Naive thymus-derived CD4-positive, alpha-beta T cell (primary cell): ENCODE measurements at regions not wholly inside any gene's neighbourhood (a gene's known extent, or its start where the extent isn't known, plus 50 kb on each side); places are given as distances from the start of the nearest gene placed in this dataset.

Source experiments
- ATAC-seq: fragments of 150-1000 bp; cut with Tn5 transposase; 2 replicates; pipeline ENCODE4 v1.10.0; 2021; ENCODE audit warnings: mild to moderate bottlenecking, moderate library complexity
- CTCF ChIA-PET: fragments of 350-600 bp; sonication (Branson Sonifier 250); formaldehyde crosslinking; loops from one replicate; lab custom pipeline; 2021; ENCODE audit warnings: antibody characterized with exemption; lab: Charles Lee
- POLR2A ChIA-PET: fragments of 350-600 bp; sonication (Branson Sonifier 250); formaldehyde crosslinking; loops from one replicate; lab custom pipeline; 2021; ENCODE audit warnings: antibody characterized with exemption, inconsistent platforms; lab: Charles Lee
- DNase-seq, 9 donors: peaks; one replicate each; pipeline versions ENCODE4 v3.0.0 to v3.0.0-alpha.2; 2020 to 2022; ENCODE audit warnings: mixed read lengths in 1 of 9
- H3K27ac ChIP-seq: one replicate; pipeline ENCODE4 v1.7.0; 2013; ENCODE audit warnings: mild to moderate bottlenecking, low read depth, low read length, moderate library complexity
- H3K27me3 ChIP-seq, 2 donors: one replicate each; pipeline ENCODE4 v1.7.0; 2013; ENCODE audit warnings: low read length in 2 of 2, mild to moderate bottlenecking in 2 of 2, moderate library complexity in 2 of 2; ENCODE audit not compliant: control insufficient read depth in 2 of 2, insufficient read depth in 2 of 2
- H3K36me3 ChIP-seq, 3 experiments: 1 replicate in 2 of 3; 2 replicates in 1 of 3; pipeline ENCODE4 v1.7.0; 2013; ENCODE audit warnings: low read length in 3 of 3, mild to moderate bottlenecking in 3 of 3, moderate library complexity in 1 of 3; ENCODE audit not compliant: insufficient read depth in 3 of 3, control insufficient read depth in 2 of 3
- H3K4me1 ChIP-seq, 2 donors: one replicate each; pipeline ENCODE4 v1.7.0; 2013; ENCODE audit warnings: low read length in 2 of 2, mild to moderate bottlenecking in 2 of 2, moderate library complexity in 1 of 2; ENCODE audit not compliant: control insufficient read depth in 2 of 2, insufficient read depth in 2 of 2
- H3K4me3 ChIP-seq: 2 replicates; pipeline ENCODE4 v1.7.0; 2013; ENCODE audit warnings: mild to moderate bottlenecking, low read length
- H3K9me3 ChIP-seq, 3 experiments: 1 replicate in 2 of 3; 2 replicates in 1 of 3; pipeline ENCODE4 v1.7.0; 2013; ENCODE audit warnings: low read length in 3 of 3; ENCODE audit not compliant: control insufficient read depth in 2 of 3
- H3K27ac Mint-ChIP-seq, 9 donors: one replicate each; pipeline ENCODE4 v1.8.0; 2020 to 2022; ENCODE audit warnings: mixed read lengths in 9 of 9, mild to moderate bottlenecking in 8 of 9, moderate library complexity in 5 of 9, inconsistent platforms in 2 of 9
- H3K27me3 Mint-ChIP-seq, 5 donors: one replicate each; pipeline ENCODE4 v1.8.0; 2021 to 2022; ENCODE audit warnings: mixed read lengths in 5 of 5, mild to moderate bottlenecking in 1 of 5
- H3K36me3 Mint-ChIP-seq, 5 donors: one replicate each; pipeline ENCODE4 v1.8.0; 2020 to 2022; ENCODE audit warnings: mixed read lengths in 5 of 5, mild to moderate bottlenecking in 3 of 5, inconsistent platforms in 1 of 5
- H3K4me1 Mint-ChIP-seq, 7 donors: one replicate each; pipeline ENCODE4 v1.8.0; 2020 to 2022; ENCODE audit warnings: mixed read lengths in 7 of 7, mild to moderate bottlenecking in 3 of 7, inconsistent platforms in 1 of 7
- H3K4me3 Mint-ChIP-seq, 10 donors: one replicate each; pipeline ENCODE4 v1.8.0; 2020 to 2022; ENCODE audit warnings: mild to moderate bottlenecking in 10 of 10, mixed read lengths in 10 of 10, moderate library complexity in 6 of 10, inconsistent platforms in 2 of 10
- H3K9me3 Mint-ChIP-seq, 11 donors: one replicate each; pipeline ENCODE4 v1.8.0; 2020 to 2022; ENCODE audit warnings: mixed read lengths in 11 of 11, mild to moderate bottlenecking in 4 of 11, inconsistent platforms in 1 of 11, moderate library complexity in 1 of 11
- intact Hi-C, 2 donors: fragments of 100-400 bp; cut with micrococcal nuclease; formaldehyde crosslinking; loops; one replicate each; pipeline ENCODE4 v1.15.1; 2023

DNA sequence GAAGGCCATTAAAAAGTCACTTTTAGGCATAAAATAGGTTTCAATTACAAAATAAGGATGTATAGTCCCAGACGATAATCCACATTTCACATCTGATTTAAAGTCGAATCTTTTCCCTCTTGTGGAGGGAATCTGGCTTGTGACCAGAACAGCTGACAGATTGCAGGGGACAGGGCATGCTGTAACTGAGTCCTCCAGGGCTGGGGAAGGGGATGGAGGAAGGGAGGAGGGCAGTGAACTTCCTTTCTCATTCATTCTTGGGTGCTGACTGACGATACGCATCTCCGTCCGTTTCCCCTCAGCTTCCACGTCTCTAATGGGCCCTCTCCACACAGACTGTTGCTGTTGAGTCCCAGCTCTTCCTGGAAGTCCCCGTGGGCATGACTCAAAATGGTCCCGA, 108.1 kb upstream of the CSF3R start:
- CTCF ChIA-PET, result no interaction called here
- Histone ChIP-seq H3K4me1 (no peaks in the 10 kb centered on the region), H3K9me3 (no peaks in the 10 kb centered on the region), H3K27me3 (no peaks in the 10 kb centered on the region), H3K27ac (no peak overlapping the region), H3K36me3 (no peaks in the 10 kb centered on the region), H3K4me3 (no peak overlapping the region)
- intact Hi-C loops, result no loop called here
- Mint-ChIP-seq H3K27me3 (peaks cover 27 to 70% (median 45%) of the 10 kb centered on the region in 5 donors), H3K27ac (peak overlapping the region in 1 of 9 donors; percentile 76), H3K36me3 (no peaks in the 10 kb centered on the region), H3K4me3 (peak overlapping the region in 1 of 10 donors; percentile 24), H3K9me3 (no peaks in the 10 kb centered on the region), H3K4me1 (peaks cover 0 to 5% (median 0%) of the 10 kb centered on the region in 7 donors)
- DNase-seq (no peak), ATAC-seq (no peak)
- POLR2A ChIA-PET, result no interaction called here

DNA sequence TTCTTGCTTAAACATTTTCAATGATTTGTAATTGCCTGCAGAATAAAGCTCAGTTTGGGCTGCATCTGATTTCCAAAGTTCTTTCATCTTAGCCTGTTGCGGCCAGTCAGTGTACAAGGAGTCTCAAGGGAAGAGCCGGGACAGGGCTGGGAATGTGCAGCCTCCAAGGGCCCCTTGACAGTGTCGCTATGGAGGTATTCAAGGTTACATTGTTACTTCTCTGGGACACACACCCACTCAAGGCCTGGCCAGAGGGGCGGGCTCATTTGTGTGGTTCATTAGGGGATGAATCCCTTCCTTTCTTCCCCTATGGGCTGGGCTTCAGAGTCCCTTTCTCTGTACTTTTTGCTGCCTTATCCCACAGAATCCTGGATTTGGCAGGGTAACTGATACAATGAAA, 107.6 kb upstream of the CSF3R start:
- peaks cover 29 to 68% (median 43%) of the 10 kb centered on the region in 5 donors for H3K27me3 Mint-ChIP-seq
- intact Hi-C loops, result no loop called here

DNA sequence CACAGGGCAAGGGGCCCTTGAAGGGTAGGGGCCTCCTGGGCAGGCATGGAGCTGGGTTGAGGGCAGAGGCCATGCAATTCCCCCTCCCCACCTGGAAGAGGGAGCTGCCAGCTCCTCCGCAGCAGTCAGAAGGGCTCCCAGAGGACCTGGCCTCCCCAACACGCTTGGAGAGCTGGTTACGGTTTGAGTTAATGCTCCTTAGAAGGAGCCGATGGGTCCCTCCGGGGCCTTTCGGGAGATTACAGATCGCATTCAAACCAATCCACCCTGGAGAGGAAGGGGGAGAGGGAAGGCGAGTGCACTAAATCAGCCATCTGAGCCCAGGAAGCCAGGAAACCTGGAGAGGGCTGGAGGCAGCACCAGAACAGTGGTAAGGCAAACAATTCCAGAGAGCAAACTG, 106.3 kb upstream of the CSF3R start:
- Mint-ChIP-seq H3K36me3 (no peaks in the 10 kb centered on the region), H3K9me3 (no peaks in the 10 kb centered on the region), H3K27me3 (peaks cover 34 to 71% (median 40%) of the 10 kb centered on the region in 5 donors), H3K4me3 (no peak overlapping the region), H3K4me1 (peaks cover 0 to 5% (median 0%) of the 10 kb centered on the region in 7 donors), H3K27ac (no peak overlapping the region)
- CTCF ChIA-PET, result no interaction called here
- intact Hi-C loops, result no loop called here
- POLR2A ChIA-PET, result no interaction called here
- H3K4me3 ChIP-seq, result no peak overlapping the region
- no peaks in the 10 kb centered on the region for H3K9me3 ChIP-seq
- ATAC-seq (no peak), DNase-seq (no peak)
- H3K27me3 ChIP-seq, result no peaks in the 10 kb centered on the region
- no peak overlapping the region for H3K27ac ChIP-seq
- H3K4me1 ChIP-seq, result no peaks in the 10 kb centered on the region
- no peaks in the 10 kb centered on the region for H3K36me3 ChIP-seq

More for the DNA sequence above, 107.6 kb upstream of the CSF3R start:
- Mint-ChIP-seq H3K36me3 (no peaks in the 10 kb centered on the region), H3K27ac (no peak overlapping the region), H3K4me1 (peaks cover 0 to 5% (median 0%) of the 10 kb centered on the region in 7 donors), H3K4me3 (no peak overlapping the region), H3K9me3 (no peaks in the 10 kb centered on the region)
- Histone ChIP-seq H3K4me1 (no peaks in the 10 kb centered on the region), H3K27ac (no peak overlapping the region), H3K9me3 (no peaks in the 10 kb centered on the region), H3K36me3 (no peaks in the 10 kb centered on the region), H3K4me3 (no peak overlapping the region), H3K27me3 (no peaks in the 10 kb centered on the region)
- DNase-seq (no peak), ATAC-seq (no peak)
- CTCF ChIA-PET, result no interaction called here
- POLR2A ChIA-PET, result no interaction called here

DNA sequence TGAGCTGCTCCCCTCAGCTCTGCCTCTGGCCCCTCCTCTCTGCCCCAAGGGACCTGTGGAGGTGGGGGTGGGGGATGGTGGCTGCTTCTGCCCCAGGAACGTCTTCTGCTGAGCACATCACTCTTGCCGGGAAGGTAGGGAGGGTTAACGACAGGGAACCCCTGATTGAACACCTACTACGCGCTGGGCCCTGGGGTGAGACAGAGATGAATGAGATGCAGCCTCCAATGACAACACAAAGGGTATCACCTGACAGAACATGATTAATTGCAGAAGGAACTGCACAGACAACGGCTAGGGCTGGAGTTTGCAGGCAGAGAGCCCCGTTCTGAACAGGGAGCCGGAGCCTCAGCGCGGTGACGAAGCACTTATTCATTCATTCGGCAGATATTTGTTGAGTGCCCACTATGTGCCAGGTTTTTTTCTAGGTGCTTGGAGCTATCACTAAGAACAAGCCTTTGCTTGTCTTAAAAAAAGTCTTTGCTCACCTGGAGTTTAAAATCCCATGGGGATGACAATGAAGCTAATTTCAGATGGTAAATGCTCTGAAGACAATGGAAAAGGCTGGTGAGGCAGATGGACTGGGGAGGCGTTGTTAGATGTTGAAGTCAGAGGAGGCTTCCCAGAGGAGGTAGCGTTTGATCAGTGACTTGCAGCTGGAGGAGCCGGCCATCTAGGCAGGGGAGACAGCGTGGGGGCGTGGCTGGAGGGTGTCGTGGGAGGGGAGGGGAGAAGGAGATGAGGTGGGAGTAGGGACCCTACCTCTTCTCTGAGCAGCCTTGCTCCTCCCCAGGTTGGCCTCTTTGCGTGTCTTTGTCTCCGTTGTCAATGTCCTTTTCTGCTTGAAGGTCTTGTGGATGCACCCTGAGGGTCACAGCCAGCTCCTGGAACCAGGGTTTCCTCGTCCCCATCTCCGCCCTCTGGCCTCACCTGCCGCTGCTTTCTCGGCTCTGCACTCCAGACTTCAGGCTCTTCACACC, 103.1 kb upstream of the CSF3R start:
- no peak for ATAC-seq
- no peak for DNase-seq
- Histone ChIP-seq H3K27ac (no peak overlapping the region), H3K36me3 (no peaks in the 10 kb centered on the region), H3K4me1 (no peaks in the 10 kb centered on the region), H3K27me3 (no peaks in the 10 kb centered on the region), H3K9me3 (no peaks in the 10 kb centered on the region), H3K4me3 (no peak overlapping the region)
- POLR2A ChIA-PET, result no interaction called here
- intact Hi-C loops, result no loop called here
- Mint-ChIP-seq H3K36me3 (no peaks in the 10 kb centered on the region), H3K9me3 (no peaks in the 10 kb centered on the region), H3K4me3 (no peak overlapping the region), H3K4me1 (peaks cover 0 to 5% (median 0%) of the 10 kb centered on the region in 7 donors), H3K27me3 (peaks cover 20 to 49% (median 45%) of the 10 kb centered on the region in 5 donors), H3K27ac (no peak overlapping the region)
- CTCF ChIA-PET, result no interaction called here

DNA sequence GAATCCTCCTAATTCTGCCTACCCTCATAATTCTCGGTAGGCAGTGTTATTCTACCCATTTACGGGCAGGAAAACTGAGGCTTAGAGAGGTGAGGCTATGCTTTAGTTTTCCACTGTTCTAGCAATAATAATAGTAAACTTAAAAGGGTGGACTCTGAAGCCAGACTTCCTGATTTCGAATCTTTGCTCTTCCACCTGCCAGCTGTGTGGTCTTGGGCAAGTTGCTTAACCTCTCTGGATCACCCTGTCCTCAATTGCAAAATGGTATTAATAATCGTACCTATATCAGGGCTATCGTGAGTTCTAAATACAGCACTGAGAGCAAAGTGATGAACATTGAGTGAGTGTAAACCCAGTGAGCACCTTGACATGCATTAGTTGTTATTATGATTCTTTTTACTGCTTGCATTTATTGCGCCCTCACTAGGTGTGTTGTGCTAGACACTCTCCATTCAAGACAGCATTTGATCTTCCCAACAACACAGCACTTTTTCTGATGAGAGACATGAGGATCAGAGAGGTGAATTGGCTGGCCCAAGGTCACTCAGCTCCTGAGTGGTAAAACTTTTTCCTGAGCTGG, 102.3 kb upstream of the CSF3R start:
- H3K4me1 Mint-ChIP-seq, result peaks cover 0 to 5% (median 0%) of the 10 kb centered on the region in 7 donors
- no peak overlapping the region for H3K4me3 Mint-ChIP-seq
- Histone ChIP-seq H3K4me3 (no peak overlapping the region), H3K9me3 (no peaks in the 10 kb centered on the region), H3K27ac (no peak overlapping the region), H3K27me3 (no peaks in the 10 kb centered on the region), H3K4me1 (no peaks in the 10 kb centered on the region), H3K36me3 (no peaks in the 10 kb centered on the region)
- DNase-seq (no peak), ATAC-seq (no peak)
- no peak overlapping the region for H3K27ac Mint-ChIP-seq
- peaks cover 0 to 1% (median 0%) of the 10 kb centered on the region in 11 donors for H3K9me3 Mint-ChIP-seq
- H3K27me3 Mint-ChIP-seq, result peaks cover 19 to 45% (median 40%) of the 10 kb centered on the region in 5 donors
- no peaks in the 10 kb centered on the region for H3K36me3 Mint-ChIP-seq
- ChIA-PET POLR2A (no interaction called here), CTCF (no interaction called here)
- intact Hi-C loops, result no loop called here

DNA sequence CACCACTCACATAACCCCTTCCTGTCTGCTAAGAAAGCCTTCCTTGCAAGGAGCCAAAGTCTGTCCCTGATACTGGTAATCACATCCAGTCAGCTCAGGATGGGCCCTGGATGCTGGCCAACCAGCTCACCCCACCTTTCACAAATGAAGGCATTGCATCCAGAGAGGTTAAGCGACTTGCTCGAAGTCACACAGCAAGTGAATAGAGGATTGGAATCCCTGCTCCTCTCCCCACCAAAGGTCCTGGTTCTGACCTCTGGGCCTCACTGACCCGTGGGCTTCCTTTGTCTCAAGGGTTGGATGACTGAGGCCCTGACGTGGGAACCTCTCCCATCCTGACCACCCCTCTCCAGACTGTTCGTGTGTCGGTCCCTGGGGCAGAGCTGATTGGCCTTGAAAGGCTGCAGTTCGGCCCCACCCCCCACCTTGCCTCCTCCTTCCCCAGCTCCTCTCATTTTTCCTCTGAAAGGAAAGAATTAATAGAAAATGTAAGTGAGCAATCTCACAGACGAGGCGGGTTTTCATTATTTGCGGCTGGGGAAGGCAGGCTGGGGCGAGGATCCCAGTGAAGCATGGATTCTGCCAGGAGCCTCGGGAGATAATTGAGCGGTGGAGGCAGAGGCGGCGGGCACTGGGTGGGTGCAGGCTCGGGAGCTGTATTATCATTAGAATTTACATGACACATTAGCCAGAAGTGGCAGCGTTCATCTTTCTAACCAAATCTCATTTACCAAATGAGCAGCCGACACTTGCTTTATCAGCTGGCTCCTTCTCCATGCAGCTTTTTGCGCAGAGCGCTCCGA, 101.5 kb upstream of the CSF3R start:
- H3K36me3 ChIP-seq, result no peaks in the 10 kb centered on the region
- Mint-ChIP-seq H3K36me3 (no peaks in the 10 kb centered on the region), H3K27me3 (peaks cover 19 to 44% (median 41%) of the 10 kb centered on the region in 5 donors), H3K4me3 (no peak overlapping the region), H3K9me3 (peaks cover 0 to 1% (median 0%) of the 10 kb centered on the region in 11 donors), H3K4me1 (peaks cover 0 to 5% (median 0%) of the 10 kb centered on the region in 7 donors), H3K27ac (no peak overlapping the region)
- H3K4me3 ChIP-seq, result no peak overlapping the region
- ChIA-PET POLR2A (no interaction called here), CTCF (no interaction called here)
- ATAC-seq (no peak), DNase-seq (no peak)
- intact Hi-C loops, result no loop called here
- H3K27me3 ChIP-seq, result no peaks in the 10 kb centered on the region
- H3K27ac ChIP-seq, result no peak overlapping the region
- H3K9me3 ChIP-seq, result no peaks in the 10 kb centered on the region
- no peaks in the 10 kb centered on the region for H3K4me1 ChIP-seq
